Left lung (tissue), 4 donors: ENCODE measurements at regions not wholly inside any gene's neighbourhood (a gene's known extent, or its start where the extent isn't known, plus 50 kb on each side); places are given as distances from the start of the nearest gene placed in this dataset.

ENCODE experiments used
- ATAC-seq: fragments of 200-7000 bp; cut with Tn5 transposase; one replicate; pipeline ENCODE4 v1.9.1; 2020; ENCODE audit warnings: moderate library complexity
- DNase-seq, 4 donors: peaks; one replicate each; pipeline ENCODE4 v3.0.0-alpha.2; 2013 to 2020
- H3K27ac ChIP-seq, 2 donors: fragments of 200-600 bp; sonication (generic) in 1 of 2; one replicate each; pipeline versions ENCODE4 v1.5.0 to v1.8.0; 2020 to 2021
- H3K27me3 ChIP-seq, 2 donors: fragments of 200-600 bp; sonication (generic) in 1 of 2; one replicate each; pipeline versions ENCODE4 v1.5.0 to v1.8.0; 2020 to 2021
- H3K36me3 ChIP-seq, 2 donors: fragments of 200-600 bp; sonication (generic) in 1 of 2; one replicate each; pipeline versions ENCODE4 v1.5.0 to v1.8.0; 2020 to 2021
- H3K4me1 ChIP-seq, 2 donors: fragments of 200-600 bp; one replicate each; pipeline ENCODE4 v1.8.0; 2021
- H3K4me3 ChIP-seq, 2 donors: fragments of 200-600 bp; sonication (generic) in 1 of 2; one replicate each; pipeline versions ENCODE4 v1.5.0 to v1.8.0; 2020 to 2021; ENCODE audit warnings: mild to moderate bottlenecking in 1 of 2
- H3K9me3 ChIP-seq, 2 donors: fragments of 200-600 bp; sonication (generic) in 1 of 2; one replicate each; pipeline versions ENCODE4 v1.5.0 to v1.8.0; 2020 to 2021
- intact Hi-C, 2 donors: fragments of 100-400 bp; cut with DNase I; formaldehyde crosslinking; loops; one replicate each; pipeline versions ENCODE4 v1.11.2 to v1.14.2; 2022
- TF ChIP-seq, protein P1 (sequence below), 2 donors: fragments of 200-600 bp; sonication (generic) in 1 of 2; IDR thresholded peaks; one replicate each; pipeline versions ENCODE4 v1.5.0 to v1.8.0; 2021; ENCODE audit warnings: antibody characterized with exemption in 2 of 2
- donor health status: DM: no; HTN: yes; CAD: no.
- donor health status: DM: no; HTN: no; CAD: no.

- TF ChIP-seq, protein P1, sequence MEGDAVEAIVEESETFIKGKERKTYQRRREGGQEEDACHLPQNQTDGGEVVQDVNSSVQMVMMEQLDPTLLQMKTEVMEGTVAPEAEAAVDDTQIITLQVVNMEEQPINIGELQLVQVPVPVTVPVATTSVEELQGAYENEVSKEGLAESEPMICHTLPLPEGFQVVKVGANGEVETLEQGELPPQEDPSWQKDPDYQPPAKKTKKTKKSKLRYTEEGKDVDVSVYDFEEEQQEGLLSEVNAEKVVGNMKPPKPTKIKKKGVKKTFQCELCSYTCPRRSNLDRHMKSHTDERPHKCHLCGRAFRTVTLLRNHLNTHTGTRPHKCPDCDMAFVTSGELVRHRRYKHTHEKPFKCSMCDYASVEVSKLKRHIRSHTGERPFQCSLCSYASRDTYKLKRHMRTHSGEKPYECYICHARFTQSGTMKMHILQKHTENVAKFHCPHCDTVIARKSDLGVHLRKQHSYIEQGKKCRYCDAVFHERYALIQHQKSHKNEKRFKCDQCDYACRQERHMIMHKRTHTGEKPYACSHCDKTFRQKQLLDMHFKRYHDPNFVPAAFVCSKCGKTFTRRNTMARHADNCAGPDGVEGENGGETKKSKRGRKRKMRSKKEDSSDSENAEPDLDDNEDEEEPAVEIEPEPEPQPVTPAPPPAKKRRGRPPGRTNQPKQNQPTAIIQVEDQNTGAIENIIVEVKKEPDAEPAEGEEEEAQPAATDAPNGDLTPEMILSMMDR (IDR thresholded peaks at IDR 0.05): no peak
- intact Hi-C loops: no loop called here
- H3K4me1 ChIP-seq: no peaks in the 10 kb centered on the region
- H3K27me3 ChIP-seq: no peaks in the 10 kb centered on the region
- H3K9me3 ChIP-seq: no peaks in the 10 kb centered on the region
- H3K36me3 ChIP-seq: no peaks in the 10 kb centered on the region
- ATAC-seq: no peak
- no peak overlapping the region for H3K4me3 ChIP-seq
- H3K27ac ChIP-seq: no peak overlapping the region
- no peak for DNase-seq
Measured at GRCh38 chr17:13688716-13689115, 87.0 kb upstream of the HS3ST3A1 start.

DNA sequence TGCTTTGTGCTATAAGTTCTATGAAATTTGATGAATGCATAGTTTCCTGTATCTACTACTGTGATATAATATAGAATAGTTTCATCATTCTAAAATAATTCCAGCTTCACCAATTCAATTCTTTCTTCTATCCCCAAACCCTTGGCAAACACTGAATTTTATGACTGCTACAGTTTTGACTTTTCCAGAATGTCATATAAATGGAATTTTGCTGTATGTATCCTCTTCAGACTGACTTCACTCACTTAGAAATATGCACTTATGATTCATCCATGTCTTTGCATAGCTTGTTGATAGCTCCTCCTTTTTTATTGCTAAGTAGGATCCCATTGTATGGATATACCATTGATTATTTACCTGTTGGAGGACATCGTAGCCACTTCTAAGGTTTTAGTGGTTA lies 89.1 kb upstream of the HS3ST3A1 start:
- TF ChIP-seq, protein P1 (IDR thresholded peaks at IDR 0.05): no peak
- no peaks in the 10 kb centered on the region for H3K27me3 ChIP-seq
- no peak overlapping the region for H3K27ac ChIP-seq
- intact Hi-C loops: no loop called here
- DNase-seq (no peak), ATAC-seq (no peak)
- H3K4me3 ChIP-seq: no peak overlapping the region
- H3K4me1 ChIP-seq: no peaks in the 10 kb centered on the region
- no peaks in the 10 kb centered on the region for H3K9me3 ChIP-seq
- no peaks in the 10 kb centered on the region for H3K36me3 ChIP-seq

GRCh38 chr17:13694934-13695333 lies 93.2 kb upstream of the HS3ST3A1 start:
- peaks cover 0 to 11% of the 10 kb centered on the region in 2 donors for H3K9me3 ChIP-seq
- no peak overlapping the region for H3K4me3 ChIP-seq
- TF ChIP-seq, protein P1 (IDR thresholded peaks at IDR 0.05): no peak
- ATAC-seq: no peak
- intact Hi-C loops: no loop called here
- no peaks in the 10 kb centered on the region for H3K27me3 ChIP-seq
- H3K4me1 ChIP-seq: no peaks in the 10 kb centered on the region
- H3K36me3 ChIP-seq: no peaks in the 10 kb centered on the region
- DNase-seq: no peak
- no peak overlapping the region for H3K27ac ChIP-seq

DNA sequence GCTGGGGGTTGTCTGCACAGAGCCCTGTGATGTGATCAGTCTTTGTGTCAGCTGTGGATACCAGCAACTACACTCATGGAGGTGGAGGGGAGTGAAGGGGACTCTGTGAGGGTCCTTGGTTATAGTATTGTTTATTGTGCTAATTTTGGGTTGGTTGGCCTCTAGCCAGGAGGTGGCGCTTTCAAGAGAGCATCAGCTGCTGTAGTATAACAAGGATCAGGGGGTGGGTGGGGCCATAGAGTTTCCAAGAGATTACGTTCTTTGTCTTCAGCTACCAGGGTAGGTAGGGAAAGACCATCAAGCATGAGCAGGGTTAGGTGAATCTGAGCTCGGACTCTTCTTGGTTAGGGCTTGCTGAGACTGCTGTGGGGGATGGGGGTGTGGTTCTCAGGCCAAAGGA lies 97.1 kb upstream of the HS3ST3A1 start:
- Histone ChIP-seq H3K9me3 (peaks cover 0 to 11% of the 10 kb centered on the region in 2 donors), H3K27me3 (no peaks in the 10 kb centered on the region), H3K4me3 (no peak overlapping the region), H3K27ac (no peak overlapping the region), H3K36me3 (no peaks in the 10 kb centered on the region), H3K4me1 (no peaks in the 10 kb centered on the region)
- DNase-seq: no peak
- intact Hi-C loops: no loop called here
- TF ChIP-seq, protein P1 (IDR thresholded peaks at IDR 0.05): no peak
- ATAC-seq: no peak

DNA sequence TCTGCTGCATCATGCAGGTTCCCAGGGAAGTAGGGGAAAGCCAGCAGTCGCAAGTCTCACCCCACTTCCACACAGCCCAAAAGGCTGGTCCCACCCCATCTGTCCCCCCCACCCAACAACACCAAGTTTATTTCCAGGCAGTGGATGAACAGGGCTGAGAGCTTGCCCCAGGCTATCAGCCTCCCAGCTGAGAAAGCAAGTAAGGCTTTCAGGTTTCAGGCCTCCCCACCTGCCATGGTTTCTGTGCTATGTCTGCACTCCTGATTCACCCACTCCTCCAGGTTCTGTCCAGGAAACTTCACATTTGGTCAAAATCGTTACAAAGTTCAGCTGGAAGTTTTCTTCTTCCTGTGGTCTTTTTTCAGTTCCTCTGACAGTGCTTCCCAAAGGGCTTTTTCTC lies 97.5 kb upstream of the HS3ST3A1 start:
- Histone ChIP-seq H3K27ac (no peak overlapping the region), H3K4me1 (no peaks in the 10 kb centered on the region), H3K36me3 (no peaks in the 10 kb centered on the region), H3K27me3 (no peaks in the 10 kb centered on the region), H3K9me3 (peaks cover 0 to 11% of the 10 kb centered on the region in 2 donors), H3K4me3 (no peak overlapping the region)
- DNase-seq (no peak), ATAC-seq (no peak)
- TF ChIP-seq, protein P1 (IDR thresholded peaks at IDR 0.05): no peak
- intact Hi-C loops: no loop called here
